KMS-11 (cell line): ENCODE measurements at regions not wholly inside any gene's neighbourhood (a gene's known extent, or its start where the extent isn't known, plus 50 kb on each side); places are given as distances from the start of the nearest gene placed in this dataset.

Source experiments
- H2AFZ ChIP-seq: fragments of 200-600 bp; sonication (generic); 2 replicates; pipeline ENCODE4 v1.6.1; 2016; ENCODE audit warnings: antibody characterized with exemption, mixed run types, low read depth
- H3K27ac ChIP-seq: fragments of 200-600 bp; sonication (generic); 2 replicates; pipeline ENCODE4 v1.6.1; 2016; ENCODE audit warnings: mild to moderate bottlenecking, mixed run types
- H3K27me3 ChIP-seq: fragments of 200-600 bp; sonication (generic); 2 replicates; pipeline ENCODE4 v1.6.1; 2017; ENCODE audit warnings: mild to moderate bottlenecking, low read depth, mixed run types, moderate library complexity; ENCODE audit not compliant: insufficient read depth
- H3K36me3 ChIP-seq: fragments of 200-600 bp; sonication (generic); 2 replicates; pipeline ENCODE4 v1.6.1; 2017; ENCODE audit warnings: mild to moderate bottlenecking, mixed run types; ENCODE audit not compliant: insufficient read depth
- H3K4me1 ChIP-seq: fragments of 200-600 bp; sonication (generic); 2 replicates; pipeline ENCODE4 v1.6.1; 2016; ENCODE audit warnings: mild to moderate bottlenecking, low read depth, mixed run types; ENCODE audit not compliant: poor library complexity, severe bottlenecking
- H3K4me2 ChIP-seq: fragments of 200-600 bp; sonication (generic); 2 replicates; pipeline ENCODE4 v1.7.0; 2016; ENCODE audit warnings: mild to moderate bottlenecking, mixed run types
- H3K4me3 ChIP-seq: fragments of 200-600 bp; sonication (generic); IDR thresholded peaks from 2 replicates; pipeline ENCODE4 v1.6.1; 2017; ENCODE audit warnings: low read depth, low read length, mixed read lengths; ENCODE audit not compliant: insufficient read depth
- H3K79me2 ChIP-seq: fragments of 200-600 bp; sonication (generic); 2 replicates; pipeline ENCODE4 v1.6.1; 2016; ENCODE audit warnings: low read depth, mixed run types; ENCODE audit not compliant: insufficient read depth
- H3K9ac ChIP-seq: fragments of 200-600 bp; sonication (generic); 2 replicates; pipeline ENCODE4 v1.6.1; 2016; ENCODE audit warnings: mild to moderate bottlenecking, mixed run types
- H4K20me1 ChIP-seq: fragments of 200-600 bp; sonication (generic); 2 replicates; pipeline ENCODE4 v1.6.1; 2016; ENCODE audit warnings: mild to moderate bottlenecking, mixed run types; ENCODE audit not compliant: insufficient read depth
- CTCF ChIP-seq: fragments of 200-600 bp; sonication (generic); conservative IDR thresholded peaks from 2 replicates; pipeline ENCODE4 v1.6.1; 2017; ENCODE audit warnings: low read depth, mild to moderate bottlenecking, antibody characterized with exemption, low read length, moderate library complexity, mixed read lengths

GRCh38 chr12:125329239-125330102 lies 264.2 kb downstream of the AACS start:
- no peak for TF ChIP-seq CTCF
- H3K9ac ChIP-seq: no peak overlapping the region
- no peak overlapping the region for H3K27ac ChIP-seq
- H3K27me3 ChIP-seq: no peaks in the 10 kb centered on the region
- no peak overlapping the region for H3K4me3 ChIP-seq
- H3K4me2 ChIP-seq: no peak overlapping the region
- H3K4me1 ChIP-seq: no peaks in the 10 kb centered on the region
- no peaks in the 10 kb centered on the region for H4K20me1 ChIP-seq
- H2AFZ ChIP-seq: no peak overlapping the region
- H3K36me3 ChIP-seq: no peaks in the 10 kb centered on the region
- no peaks in the 10 kb centered on the region for H3K79me2 ChIP-seq

GRCh38 chr12:125330645-125331341 lies 265.6 kb downstream of the AACS start:
- Histone ChIP-seq H3K36me3 (no peaks in the 10 kb centered on the region), H3K4me2 (peak overlapping the region; percentile 57), H3K27ac (no peak overlapping the region), H3K9ac (no peak overlapping the region), H3K4me1 (no peaks in the 10 kb centered on the region), H3K27me3 (no peaks in the 10 kb centered on the region), H3K4me3 (no peak overlapping the region), H2AFZ (peak overlapping the region; percentile 61), H4K20me1 (no peaks in the 10 kb centered on the region), H3K79me2 (no peaks in the 10 kb centered on the region)
- TF ChIP-seq CTCF: peak; percentile 52

GRCh38 chr12:125331342-125332052 lies 266.3 kb downstream of the AACS start:
- TF ChIP-seq CTCF: no peak
- Histone ChIP-seq H3K4me1 (no peaks in the 10 kb centered on the region), H3K79me2 (no peaks in the 10 kb centered on the region), H3K27ac (no peak overlapping the region), H3K4me2 (peak overlapping the region; percentile 57), H2AFZ (peak overlapping the region; percentile 61), H3K4me3 (no peak overlapping the region), H3K36me3 (no peaks in the 10 kb centered on the region), H3K9ac (no peak overlapping the region), H4K20me1 (no peaks in the 10 kb centered on the region), H3K27me3 (no peaks in the 10 kb centered on the region)

- no peaks in the 10 kb centered on the region for H3K27me3 ChIP-seq
- H3K79me2 ChIP-seq: no peaks in the 10 kb centered on the region
- no peaks in the 10 kb centered on the region for H3K36me3 ChIP-seq
- H3K4me1 ChIP-seq: no peaks in the 10 kb centered on the region
- no peak overlapping the region for H3K27ac ChIP-seq
- H2AFZ ChIP-seq: no peak overlapping the region
- H3K4me2 ChIP-seq: no peak overlapping the region
- H3K9ac ChIP-seq: no peak overlapping the region
- no peaks in the 10 kb centered on the region for H4K20me1 ChIP-seq
- TF ChIP-seq CTCF: no peak; the same call in 1 of the 2 replicates
- H3K4me3 ChIP-seq: no peak overlapping the region
Measured at GRCh38 chr12:125332900-125333299, 267.7 kb downstream of the AACS start.
